ENCODE measurements at regions not wholly inside any gene's neighbourhood (a gene's known extent, or its start where the extent isn't known, plus 50 kb on each side); places are given as distances from the start of the nearest gene placed in this dataset.

DNA sequence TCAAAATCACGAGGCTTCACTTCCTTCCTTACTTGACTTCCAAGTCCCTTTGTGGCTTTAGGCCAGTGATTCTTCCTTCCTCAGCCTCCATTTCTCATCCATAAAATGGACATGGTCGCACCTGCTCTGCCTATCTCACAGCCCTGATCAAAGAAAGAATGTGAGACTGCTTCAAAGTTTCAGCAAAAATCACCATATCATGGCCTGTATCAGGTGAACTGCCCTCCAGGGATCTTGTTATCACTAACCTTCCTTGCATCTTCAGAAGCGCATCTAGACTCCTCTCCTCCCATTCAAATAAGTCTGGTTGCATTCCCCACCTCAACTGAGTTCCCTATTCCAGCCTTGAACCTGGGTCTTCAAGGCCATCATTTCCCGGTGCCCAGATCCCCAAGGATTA lies 96.5 kb downstream of the TTC32 start:
- TF ChIP-seq, protein P1, sequence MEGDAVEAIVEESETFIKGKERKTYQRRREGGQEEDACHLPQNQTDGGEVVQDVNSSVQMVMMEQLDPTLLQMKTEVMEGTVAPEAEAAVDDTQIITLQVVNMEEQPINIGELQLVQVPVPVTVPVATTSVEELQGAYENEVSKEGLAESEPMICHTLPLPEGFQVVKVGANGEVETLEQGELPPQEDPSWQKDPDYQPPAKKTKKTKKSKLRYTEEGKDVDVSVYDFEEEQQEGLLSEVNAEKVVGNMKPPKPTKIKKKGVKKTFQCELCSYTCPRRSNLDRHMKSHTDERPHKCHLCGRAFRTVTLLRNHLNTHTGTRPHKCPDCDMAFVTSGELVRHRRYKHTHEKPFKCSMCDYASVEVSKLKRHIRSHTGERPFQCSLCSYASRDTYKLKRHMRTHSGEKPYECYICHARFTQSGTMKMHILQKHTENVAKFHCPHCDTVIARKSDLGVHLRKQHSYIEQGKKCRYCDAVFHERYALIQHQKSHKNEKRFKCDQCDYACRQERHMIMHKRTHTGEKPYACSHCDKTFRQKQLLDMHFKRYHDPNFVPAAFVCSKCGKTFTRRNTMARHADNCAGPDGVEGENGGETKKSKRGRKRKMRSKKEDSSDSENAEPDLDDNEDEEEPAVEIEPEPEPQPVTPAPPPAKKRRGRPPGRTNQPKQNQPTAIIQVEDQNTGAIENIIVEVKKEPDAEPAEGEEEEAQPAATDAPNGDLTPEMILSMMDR (IDR thresholded peaks at IDR 0.05): no peak
- no peak for TF ChIP-seq POLR2A (IDR thresholded peaks at IDR 0.05)
- H3K36me3 ChIP-seq: no peaks in the 10 kb centered on the region
- no peaks in the 10 kb centered on the region for H3K27me3 ChIP-seq
- WGBS (ENCODE audit: insufficient coverage, low coverage, low lambda C conversion rate, missing lambda C conversion rate): 78% methylated on average over 4 of the region's 4 CpGs
- no peaks in the 10 kb centered on the region for H3K9me3 ChIP-seq
- no peak for DNase-seq
- no peak overlapping the region for H3K4me3 ChIP-seq
- no peak overlapping the region for H3K27ac ChIP-seq
- no peak for ATAC-seq
- intact Hi-C loops (cut with DNase I): no loop called here
- H3K4me1 ChIP-seq: no peaks in the 10 kb centered on the region

DNA sequence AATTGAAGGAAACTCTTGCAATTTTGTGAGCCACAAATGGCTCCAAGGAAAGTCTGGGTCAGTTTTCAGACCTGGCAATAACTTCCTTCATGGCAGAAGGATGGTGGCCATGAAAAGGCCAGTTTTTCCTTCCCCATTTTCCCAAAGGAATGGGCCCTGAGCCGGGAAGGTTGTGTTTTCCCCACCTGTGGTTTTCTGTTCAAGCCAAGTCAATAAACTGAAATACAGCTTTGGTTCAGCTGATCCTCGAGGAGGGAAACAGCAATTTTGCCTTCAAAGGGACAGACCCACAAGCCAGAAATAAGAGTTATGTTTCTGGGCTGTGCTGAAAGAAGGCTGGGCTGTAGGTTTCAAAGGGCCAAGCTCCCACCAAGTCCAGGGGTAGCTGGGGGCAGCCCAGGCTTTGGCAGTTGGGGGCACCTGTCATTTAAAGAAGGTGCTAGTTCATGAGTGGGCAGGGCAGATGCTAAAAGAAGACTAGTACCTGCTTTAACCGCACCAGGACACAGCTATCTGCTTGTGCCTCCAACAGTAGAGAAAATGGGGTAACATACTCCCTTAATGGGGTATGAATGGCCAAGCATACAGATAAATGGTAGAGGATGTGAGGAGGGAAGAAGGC lies 97.0 kb downstream of the TTC32 start:
- Histone ChIP-seq H3K36me3 (no peaks in the 10 kb centered on the region), H3K4me3 (no peak overlapping the region), H3K9me3 (no peaks in the 10 kb centered on the region), H3K27me3 (no peaks in the 10 kb centered on the region), H3K27ac (no peak overlapping the region), H3K4me1 (no peaks in the 10 kb centered on the region)
- no peak for ATAC-seq
- TF ChIP-seq, protein P1 (IDR thresholded peaks at IDR 0.05): no peak
- no peak for TF ChIP-seq POLR2A (IDR thresholded peaks at IDR 0.05)
- intact Hi-C loops (cut with DNase I): no loop called here
- whole genome bisulfite sequencing (ENCODE audit: insufficient coverage, low coverage, low lambda C conversion rate, missing lambda C conversion rate): 70% methylated on average over 3 of the region's 3 CpGs
- DNase-seq: no peak

DNA sequence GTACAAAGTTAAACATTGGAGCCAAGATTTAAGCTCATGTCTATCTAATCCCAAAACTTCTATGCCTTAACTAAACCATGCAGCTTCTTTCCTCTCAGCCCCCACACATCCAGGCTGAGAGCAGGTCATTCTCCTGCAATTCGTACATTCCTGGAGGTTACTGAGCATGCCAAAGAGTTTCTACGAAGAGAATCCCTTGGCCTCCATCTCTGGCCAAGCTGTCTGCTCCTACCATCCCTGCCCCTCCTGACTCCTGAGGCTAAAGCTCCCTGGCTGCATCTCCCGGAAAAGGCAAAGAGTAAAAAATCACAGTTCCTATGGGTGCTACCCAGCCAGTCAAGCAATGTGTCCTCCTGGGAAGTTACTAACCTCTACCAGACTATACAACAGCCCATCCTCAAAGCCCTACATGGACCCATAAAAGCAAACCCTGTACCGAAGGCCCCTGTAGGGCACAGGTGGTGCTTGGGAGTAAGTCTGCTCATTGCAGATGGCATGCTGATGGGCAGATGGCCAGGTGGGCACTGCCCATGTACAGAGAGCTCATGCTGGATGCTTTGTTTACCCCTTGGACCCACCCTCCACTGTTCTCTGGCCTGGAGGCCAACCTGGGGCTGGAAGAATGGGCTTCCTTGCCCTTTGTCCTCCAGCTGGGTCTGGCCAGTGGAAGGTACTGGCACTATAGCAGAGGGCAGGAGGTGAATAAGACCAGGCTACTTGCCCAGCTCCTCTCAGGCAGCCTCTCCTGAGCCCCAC lies 99.5 kb downstream of the TTC32 start:
- DNase-seq (no peak), ATAC-seq (no peak)
- Histone ChIP-seq H3K4me1 (no peaks in the 10 kb centered on the region), H3K4me3 (no peak overlapping the region), H3K36me3 (no peaks in the 10 kb centered on the region), H3K9me3 (no peaks in the 10 kb centered on the region), H3K27ac (no peak overlapping the region), H3K27me3 (no peaks in the 10 kb centered on the region)
- TF ChIP-seq, protein P1 (IDR thresholded peaks at IDR 0.05): no peak
- intact Hi-C loops (cut with DNase I): no loop called here
- 92% methylated on average over 2 of the region's 4 CpGs for WGBS (ENCODE audit: insufficient coverage, low coverage, low lambda C conversion rate, missing lambda C conversion rate)

DNA sequence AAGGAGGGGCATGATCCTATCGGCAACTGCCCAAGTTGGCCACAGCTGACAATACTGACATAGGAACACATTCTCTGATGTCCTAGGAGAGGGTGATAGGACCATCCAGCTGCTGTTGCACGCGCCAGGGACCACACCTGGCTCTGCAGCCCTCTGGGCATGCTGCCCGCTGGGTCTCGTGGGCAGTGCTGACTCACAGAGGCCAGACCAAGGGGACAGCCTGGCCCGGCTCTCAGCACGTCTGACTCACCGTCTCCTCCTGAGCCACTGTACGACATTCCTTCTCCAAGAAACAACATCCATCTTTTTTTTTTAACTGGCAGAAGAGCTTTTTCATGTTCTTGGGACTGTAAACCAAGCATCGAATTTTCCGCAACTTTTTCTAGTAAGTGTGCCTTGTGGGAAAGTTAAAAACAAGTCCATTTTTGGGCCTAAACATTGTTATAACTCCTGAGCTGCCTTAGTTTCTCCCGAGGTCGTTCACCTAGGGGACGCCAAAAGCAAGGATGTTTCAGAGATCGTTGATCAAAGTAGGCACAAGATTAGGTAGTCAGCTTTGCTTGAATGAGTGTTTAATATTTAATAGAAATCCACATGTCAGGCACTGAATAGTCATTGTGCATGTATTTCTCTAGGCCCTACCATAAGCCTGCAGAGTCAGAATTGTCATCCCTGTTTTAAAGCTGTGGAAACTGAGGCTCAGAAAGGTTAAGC lies 100.3 kb downstream of the TTC32 start:
- no peaks in the 10 kb centered on the region for H3K27me3 ChIP-seq
- no peak overlapping the region for H3K4me3 ChIP-seq
- DNase-seq (no peak), ATAC-seq (no peak)
- no peak overlapping the region for H3K27ac ChIP-seq
- no peak for TF ChIP-seq POLR2A (IDR thresholded peaks at IDR 0.05)
- TF ChIP-seq, protein P1 (IDR thresholded peaks at IDR 0.05): no peak
- 82% methylated on average over 11 of the region's 15 CpGs for WGBS (ENCODE audit: insufficient coverage, low coverage, low lambda C conversion rate, missing lambda C conversion rate)
- intact Hi-C loops (cut with DNase I): no loop called here
- H3K36me3 ChIP-seq: no peaks in the 10 kb centered on the region
- H3K9me3 ChIP-seq: no peaks in the 10 kb centered on the region
- no peaks in the 10 kb centered on the region for H3K4me1 ChIP-seq

Data from right lobe of liver (tissue), 6 donors.